M059J (cell line): ENCODE measurements at regions not wholly inside any gene's neighbourhood (a gene's known extent, or its start where the extent isn't known, plus 50 kb on each side); places are given as distances from the start of the nearest gene placed in this dataset.

Source experiments
- DNase-seq: peaks from one replicate; pipeline ENCODE4 v3.0.0-alpha.2; 2012; ENCODE audit warnings: low read depth

DNA sequence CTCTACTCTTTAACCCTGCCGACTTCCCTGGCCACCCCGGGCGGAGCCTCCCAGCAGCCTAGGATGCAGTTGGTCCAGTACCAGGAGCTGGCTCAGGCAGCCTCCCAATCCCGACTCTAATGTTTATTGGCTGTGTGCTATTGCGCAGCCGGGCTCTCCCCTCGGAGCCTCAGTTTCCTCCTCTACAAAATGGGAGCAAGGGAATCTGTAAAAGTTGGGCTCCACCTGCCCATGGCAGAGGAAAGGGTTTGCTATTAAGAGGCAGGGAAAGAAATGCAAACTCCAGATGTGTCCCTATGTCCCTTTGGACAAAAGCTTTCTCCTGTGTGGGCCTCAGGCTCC lies 140.8 kb upstream of the PJA1 start:
- no peak for DNase-seq

DNA sequence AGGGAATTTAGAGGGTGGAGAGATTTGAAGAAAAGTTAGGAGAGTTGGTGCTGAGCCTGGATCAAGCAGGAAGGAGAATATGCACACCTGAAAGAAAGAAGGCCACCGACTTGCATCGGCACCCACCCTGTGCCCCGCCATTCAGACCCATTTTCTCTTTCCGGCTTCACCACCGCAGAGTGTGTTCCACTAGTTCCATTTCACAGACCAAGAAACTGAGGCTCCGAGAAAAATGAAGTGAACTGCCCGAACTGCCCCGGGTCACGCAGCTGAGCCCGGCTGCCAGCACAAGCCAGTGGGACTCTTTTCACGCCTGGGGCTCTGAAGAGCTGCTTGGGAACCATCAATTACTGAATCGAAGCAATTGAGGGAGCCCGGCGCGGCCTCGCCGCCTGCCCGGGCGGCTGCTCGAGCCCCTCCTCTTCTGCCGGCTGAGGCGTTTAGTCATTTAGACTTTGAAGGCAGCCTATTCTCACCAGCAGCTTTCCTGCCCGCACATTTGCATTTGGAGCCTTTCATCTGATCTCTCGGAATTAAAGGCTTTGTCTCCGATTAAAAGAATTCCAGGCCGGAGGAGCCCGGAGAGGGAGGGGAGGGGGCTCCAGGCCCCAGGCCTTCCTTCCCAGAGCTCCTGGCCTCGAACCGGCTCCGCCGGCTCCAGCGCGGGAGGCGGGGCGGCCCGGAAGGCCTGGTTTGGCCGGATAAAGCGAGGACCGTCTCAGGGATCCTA lies 140.2 kb upstream of the PJA1 start:
- peak; percentile 11 for DNase-seq

DNA sequence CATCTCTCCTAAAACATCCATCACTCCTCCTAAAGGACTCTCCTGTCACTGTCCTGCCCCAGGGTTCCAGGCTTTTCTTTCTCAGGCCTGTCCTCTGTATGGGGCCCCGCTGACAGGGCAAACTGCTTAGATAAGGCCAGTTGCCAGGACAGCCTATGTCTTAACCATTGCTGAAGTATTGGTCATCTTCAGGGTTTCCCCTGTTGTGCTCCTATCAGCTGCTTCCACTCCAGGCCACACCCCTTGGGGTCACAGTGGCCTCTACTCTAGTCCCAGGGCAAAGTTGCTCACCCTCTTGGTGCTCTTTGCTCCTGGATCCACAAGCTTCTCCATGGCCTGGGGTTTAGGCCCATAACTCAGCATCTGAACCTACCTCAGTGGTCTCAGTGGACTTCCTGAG lies 138.0 kb upstream of the PJA1 start:
- DNase-seq = no peak

DNA sequence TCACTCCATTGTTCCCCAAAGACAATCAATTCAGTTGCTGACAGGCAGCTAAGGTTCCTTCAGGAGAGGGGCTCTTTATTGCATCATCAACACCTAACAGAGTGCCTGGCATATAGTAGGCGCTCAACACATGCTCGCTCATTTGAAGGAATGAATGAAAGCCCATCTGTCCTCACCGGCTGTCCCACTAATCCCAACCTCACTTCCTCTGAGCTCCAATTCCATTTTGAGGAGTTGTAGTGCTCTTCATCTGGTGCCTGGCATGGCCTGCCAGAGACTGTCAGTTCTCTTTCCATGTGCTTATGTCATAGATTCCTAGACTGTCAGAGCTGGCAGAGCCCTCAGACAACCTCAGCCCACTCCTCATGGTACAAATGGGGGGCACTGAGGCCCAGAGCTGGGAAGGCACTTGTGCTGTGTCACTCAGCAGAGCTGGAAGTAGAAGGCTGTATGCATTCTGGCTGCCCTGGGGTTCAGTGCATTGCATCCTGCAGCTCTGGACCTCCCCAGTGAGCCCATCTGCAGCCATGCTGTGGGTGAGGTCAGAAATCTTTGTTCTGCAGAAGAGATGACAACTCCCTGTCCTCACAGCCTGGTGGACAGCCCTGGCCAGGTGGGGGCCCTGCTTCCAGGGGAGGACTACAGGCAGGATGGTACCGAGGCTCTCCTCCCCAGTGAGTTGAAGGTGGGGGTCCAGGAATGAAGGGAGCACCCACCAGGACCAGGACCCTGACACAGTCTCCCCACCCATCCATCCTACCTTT lies 134.9 kb upstream of the PJA1 start:
- DNase-seq = no peak

DNA sequence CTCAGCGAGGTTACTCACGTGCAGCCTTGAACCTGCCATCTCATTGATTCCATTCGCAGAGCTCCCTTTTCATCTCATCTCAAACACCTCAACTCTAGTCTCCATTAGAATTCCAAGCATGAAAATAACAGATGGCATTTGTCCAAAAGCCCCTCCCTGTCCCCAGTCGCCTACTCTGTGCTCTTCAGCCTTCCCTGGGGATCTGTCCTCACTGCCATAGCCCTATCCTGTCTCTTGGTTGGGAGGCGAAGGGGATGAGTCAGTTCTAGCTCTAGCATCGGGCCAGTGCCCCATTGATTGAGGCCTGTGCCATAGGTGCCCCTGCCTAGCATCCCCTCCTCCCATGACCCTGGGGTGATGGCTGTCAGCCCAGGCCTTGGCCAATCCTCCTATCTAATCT lies 134.0 kb upstream of the PJA1 start:
- DNase-seq = no peak

DNA sequence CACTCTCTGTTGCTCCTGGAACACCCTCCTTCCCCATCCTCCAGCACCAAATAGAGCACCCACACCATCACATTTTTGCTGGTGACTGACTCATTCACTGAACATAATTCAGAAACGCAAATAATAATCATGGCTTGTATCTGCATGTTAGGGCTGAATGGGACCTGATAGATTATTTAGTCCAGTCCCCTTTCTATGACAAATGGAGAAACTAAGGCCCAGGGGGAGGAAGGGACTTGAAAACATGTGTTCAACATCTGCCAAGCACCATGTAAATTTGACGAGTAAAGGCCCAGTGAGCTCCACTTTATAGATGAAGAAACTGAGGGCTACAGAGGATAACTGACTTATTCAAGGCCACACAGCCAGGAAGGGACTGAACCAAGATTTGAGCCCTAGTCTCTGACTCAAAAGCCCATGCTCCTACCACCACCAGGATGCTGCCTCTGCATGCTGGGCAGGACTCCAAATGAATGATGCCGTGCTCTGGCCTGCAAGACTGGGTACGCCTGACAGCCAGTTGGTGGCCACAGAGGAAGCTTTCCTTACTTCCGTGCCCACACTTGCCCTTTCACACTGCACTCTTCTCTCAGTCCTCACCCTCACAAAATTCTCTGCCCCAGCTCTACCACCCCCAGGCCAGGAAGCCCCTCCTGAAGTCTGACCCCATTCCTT lies 133.3 kb upstream of the PJA1 start:
- peak; percentile 30 for DNase-seq

DNA sequence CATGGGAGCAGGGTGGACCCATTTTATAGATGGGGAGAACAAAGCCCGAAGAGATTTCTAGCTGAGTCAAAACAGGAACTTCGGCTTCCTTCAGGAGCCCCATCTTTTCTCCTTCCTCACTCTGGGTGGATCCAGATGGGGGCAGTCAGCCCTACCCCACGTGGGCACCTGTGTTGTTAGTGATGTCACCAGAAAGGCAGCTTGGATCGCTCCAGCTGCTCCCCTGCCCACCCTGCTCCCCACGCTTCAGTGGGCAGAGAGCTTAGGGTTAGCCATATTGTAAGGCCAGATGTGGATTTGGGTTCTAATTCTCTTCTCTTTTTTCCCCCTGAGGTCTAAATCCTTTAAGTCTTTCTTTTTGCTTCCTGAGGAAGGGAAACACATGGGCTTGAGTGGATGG lies 132.3 kb upstream of the PJA1 start:
- no peak for DNase-seq

DNA sequence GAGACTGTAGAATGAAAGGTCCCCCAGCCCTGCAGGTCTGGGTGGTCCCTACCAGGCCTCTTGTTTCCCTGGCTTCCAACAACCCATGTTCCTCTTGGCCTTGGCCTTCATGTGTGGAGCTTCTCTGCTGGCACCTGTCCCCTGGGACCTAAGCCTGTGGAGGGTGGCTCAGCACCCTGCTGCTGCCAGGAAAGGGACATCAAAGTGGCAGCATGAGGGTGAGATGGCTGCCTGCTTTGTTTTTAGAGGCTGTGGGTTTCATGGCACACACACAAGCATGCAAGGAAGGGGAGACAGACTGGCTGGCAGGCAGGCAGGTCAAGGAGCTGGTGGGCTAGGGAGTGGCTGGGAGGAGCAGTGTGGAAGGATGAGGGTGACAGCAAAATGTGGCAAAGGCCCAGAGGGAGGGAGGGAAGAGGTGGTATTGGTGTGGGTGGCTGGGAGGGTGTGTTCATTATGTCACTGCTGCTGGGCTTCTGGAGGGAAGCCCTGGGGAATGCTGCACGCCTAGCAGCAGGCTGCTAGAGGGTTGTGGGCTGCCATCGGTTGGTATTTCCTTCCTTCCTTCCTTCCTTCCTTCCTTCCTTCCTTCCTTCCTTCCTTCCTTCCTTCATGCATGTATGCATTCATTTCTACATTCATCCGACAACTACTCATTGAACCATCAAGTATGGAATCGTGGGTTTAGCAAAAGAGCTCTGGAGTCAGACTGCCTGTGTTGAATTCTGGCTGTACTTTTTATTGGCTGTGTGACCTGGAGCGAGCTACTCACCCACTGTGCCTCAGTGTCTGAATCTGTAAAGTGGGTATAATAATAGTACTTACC lies 128.7 kb upstream of the PJA1 start:
- no peak for DNase-seq

DNA sequence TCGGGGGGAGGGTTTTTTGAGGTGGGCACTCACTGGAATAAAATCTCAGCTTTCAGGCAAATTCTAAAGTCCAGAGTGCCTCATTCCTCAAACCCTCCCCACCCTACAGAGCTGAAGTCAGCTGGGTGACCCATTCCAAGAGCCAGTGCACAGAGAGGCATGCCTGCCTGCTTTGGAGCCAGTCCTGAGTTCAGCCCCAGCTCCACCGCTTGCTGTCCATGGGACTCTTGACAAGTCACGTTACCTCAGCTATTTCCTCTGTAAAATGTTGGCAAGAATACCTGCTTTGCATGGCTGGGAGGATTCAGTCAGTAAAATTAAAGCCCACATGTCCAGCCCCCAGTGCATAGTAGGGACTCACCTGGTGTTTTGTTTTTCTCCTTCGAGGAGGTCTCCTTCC lies 125.9 kb upstream of the PJA1 start:
- no peak for DNase-seq

DNA sequence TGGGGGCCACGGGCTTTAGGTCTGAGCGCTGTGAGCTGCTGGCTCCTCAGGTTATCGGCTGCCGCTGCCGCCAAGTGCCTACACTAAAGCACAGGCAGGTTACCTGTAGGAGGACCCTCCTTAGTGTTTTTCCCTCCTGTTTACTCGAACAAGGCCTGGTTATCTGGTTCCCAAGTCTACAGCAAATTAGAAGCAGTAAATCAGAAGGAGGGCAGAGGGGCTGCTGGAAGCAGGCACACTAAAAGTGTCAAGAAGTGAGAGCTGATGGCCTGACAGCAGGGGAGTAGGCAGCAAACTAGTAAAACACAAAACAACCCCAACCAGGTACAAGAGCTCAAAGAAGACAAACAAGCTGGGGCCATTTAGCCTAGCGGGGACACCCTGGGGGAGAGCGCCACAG lies 125.0 kb upstream of the PJA1 start:
- DNase-seq = no peak

DNA sequence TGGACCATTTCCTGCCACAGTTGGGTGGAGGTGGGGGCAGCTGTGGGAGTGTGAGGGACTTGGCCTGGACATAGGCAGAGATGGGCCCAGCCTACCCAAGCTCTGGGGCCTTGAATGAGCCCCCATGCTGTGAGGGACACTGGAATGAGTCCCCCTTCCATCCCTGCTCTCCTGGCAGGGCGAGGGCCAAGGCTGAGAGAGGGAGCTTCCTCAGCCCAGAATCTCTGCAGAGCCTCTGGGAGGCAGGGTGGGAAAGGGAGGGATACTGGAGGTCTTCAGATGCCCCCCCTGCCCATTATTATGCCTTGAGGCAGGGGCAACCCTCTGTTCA lies 124.5 kb upstream of the PJA1 start:
- DNase-seq = no peak

DNA sequence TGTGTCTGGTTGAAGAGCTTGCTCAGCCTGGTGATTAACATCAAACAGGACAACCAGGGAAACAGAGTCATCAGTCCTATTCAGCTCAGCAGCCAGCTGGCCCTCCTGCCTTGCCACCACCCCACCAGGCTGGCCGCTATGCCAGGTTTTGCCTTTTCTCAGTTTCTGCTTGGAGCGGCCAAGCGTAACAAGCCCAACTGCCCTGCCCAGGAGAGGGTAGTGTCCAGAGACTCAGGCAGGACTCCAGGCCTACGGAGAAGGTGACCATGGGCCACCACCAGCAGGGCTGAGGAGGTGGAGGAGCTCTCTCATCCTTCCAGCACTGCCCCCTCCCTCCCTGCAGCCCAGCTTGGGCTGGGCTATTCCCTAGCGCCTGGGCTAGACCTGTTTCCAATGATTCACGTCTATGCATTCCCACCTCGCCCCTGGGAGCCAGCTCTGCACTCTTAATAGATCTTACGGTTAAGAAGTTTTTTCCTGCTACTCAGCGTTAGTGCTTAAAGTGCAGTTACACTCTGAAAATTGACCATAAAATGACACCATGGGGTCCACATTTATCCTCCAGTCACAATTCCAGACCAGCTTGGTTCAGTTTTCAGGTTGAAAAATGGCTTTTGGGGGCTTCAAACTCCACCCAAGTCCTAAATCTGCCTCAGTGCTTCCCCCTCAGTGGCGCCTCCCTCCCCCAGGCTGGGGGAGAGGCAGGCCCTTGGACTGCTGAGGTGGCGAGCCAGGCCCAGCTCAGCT lies 124.0 kb upstream of the PJA1 start:
- no peak for DNase-seq

DNA sequence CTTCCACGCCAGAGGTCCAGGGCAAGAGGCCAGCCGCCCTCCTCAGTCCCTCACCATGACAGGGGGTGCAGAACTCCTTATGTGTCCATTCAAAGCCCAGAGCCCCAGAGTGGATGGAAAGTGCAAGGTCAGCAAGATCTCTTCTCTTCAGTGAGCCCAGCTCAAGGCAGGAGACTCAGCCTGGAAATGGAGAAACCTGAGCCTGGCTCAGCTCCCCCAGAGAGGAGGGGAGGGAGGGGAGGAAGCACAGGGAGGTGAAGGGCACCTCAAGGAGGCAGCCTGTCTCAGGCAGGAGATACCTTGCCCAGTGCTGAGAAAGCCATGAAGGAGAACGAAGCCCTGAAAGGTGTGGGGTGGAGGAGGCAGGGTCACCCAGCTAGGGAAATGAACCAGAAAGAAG lies 121.8 kb upstream of the PJA1 start:
- no peak for DNase-seq

DNA sequence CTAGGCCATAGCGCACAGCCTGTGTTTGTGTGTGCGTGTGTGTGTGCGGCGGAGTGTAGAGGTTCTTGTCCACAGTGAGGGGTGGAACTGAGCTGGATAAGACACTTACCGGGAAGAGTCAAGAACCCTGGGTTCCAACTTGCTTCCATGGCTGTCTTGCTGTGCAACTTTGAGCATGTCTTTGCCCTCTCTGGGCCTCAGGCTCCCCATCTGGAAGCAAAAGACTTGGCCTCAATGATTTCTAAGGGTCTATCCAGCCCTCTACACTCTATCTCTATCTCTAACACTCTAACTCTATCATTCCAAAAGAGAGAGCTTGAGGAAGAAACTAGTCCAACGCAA lies 121.3 kb upstream of the PJA1 start:
- no peak for DNase-seq

DNA sequence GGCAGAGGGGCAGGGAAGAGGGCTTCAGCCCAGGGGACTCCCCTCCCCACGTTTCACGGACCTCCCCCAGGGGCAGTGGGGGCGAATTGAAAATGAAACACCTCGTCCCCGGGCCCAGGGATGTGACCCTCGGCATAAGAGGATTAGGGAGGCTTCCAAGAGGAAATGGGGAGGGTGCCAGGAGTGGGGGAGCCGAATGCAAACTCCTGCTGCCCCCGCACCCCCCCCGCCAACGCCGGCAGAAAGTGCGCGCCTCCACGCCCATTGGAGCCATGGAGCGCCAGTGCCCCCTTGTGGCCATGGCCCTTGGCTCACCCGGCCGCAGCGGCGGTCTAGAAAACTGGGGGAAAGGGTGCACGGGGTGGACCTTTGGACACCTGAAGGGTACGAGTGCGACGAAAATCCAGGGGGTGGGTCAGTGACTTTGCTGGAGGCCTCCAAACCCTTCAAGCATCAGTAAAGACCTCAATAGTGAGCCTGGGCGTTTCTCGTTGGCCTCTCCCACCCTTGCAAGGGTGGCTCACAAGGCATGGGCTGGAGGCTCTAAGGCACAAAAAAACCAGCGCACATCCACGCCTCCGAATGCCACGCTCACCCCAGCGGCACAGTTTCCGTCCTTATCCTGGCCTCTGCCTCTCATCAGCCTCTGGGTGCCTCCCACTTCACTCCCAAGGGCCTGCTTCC lies 120.8 kb upstream of the PJA1 start:
- DNase-seq = peak; percentile 32

DNA sequence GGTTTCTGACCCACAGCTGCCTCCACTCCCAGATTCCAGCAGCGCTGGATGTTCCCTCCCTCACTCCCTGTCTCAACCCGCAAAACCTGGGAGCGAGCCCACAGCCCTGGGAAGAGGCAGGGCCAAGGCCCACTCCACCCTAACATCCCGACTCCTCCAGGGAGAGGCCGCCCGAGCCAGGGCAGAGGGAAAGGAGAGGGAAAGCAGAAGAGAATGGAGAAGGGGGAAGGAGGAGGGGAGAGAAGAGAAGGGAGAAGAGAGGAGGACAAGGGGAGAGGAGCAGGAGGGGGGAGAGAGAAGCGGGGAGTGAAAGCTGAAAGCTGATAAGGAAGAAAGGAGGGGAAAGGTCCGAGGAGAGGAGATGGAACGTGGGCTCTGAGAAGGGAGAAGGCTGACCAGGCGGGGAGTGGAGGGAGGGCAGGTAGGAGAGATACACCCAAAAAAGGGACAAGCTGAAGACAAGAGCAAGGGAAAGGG lies 120.2 kb upstream of the PJA1 start:
- DNase-seq = no peak

DNA sequence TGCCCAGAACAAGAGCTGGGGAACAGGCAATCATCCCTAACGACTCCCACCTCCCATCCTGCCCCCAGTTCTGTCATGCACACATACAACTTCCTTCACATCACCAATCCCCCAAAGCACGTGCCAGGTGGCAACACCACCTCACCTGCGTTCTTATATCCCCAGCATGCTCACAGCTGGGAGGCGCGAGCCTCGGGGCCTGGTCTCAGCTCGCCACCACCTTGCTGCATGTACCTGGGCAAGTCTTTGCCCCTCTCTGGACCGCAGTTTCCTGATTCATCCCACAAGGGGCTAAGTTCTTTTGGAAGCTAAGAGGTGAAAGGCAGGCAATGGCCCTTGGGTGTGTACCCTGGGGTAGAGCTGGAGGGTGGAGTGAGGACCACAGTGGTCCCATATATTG lies 119.2 kb upstream of the PJA1 start:
- DNase-seq = no peak

DNA sequence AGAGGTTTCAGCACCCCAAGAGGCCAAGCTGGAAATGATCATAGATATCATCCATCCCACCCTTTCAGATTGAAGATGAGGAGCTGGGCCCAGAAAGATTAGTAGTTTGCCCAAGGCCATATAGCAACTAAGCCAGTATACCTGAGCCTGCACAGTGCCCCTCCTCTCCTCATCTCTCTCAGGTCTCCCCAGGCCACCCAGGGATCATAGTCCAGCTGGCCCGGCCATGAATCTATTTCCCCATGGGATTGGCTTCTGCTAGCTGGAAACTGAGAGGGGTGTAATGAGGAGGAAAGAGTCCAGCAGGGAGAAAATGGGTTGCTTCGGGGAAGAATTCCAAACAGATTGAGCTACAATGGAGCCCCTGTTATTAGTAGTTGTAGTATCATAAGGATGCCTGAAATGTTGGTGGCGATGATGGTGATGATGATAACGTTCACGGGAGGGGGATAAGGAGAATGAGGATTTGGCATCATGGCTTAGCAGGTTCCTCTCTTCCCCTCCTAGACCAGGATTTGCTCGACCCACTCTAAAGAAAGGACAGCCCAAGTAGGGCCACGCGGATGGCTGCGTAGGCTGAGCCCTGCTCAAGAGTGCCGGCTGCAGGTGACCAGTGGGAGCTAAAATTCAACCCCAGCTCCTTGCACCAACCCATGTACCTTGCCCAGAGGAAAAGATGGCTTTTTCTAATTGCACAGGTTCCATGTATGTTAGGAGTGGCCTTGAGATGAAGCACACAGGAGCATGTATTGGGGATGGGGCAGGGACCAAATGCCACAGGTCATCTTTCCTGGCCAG lies 117.8 kb upstream of the PJA1 start:
- DNase-seq = no peak

DNA sequence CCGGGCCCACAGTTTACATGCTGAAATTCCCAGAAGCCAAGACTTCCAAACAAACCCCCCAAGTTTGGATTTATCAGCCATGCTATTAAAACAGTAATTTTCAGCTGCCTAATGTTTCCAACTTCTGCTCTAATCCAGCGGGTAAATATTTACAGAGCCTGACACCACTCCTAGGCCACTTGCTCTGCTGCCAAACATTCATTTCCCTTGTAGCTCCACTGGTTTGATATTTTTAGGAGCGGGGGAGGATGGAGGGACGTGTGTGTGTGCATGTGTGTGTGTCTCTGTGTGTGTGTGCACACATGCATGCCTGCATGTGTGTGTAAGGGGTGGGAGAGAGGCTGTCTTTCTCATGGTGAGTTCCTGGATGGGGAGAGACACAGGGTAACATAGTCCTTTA lies 115.7 kb upstream of the PJA1 start:
- DNase-seq = no peak

DNA sequence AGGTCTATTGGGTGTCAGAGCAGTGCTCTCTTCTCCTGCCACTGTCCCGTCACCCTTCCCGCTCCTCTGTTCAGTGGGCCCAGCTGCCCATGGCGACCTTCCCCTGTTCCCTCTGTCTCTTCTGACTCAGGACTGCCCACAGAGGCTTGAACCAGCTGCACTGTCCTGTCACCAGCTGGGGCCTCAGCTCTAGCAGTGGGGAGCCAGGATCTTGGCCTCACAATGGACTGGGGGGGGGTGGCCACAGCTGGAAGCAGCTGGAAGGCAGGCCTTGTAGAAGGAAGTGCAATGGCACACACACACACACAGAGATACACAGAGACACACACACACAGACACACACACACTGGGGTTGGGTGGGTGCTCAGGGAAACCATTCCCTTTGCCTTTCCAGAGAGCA lies 114.0 kb upstream of the PJA1 start:
- DNase-seq = no peak
